B cell (primary cell): ENCODE measurements at regions not wholly inside any gene's neighbourhood (a gene's known extent, or its start where the extent isn't known, plus 50 kb on each side); places are given as distances from the start of the nearest gene placed in this dataset.

Experiments
- EZH2 ChIP-seq: IDR thresholded peaks from 2 replicates; pipeline ENCODE4 v1.6.1; 2012; ENCODE audit warnings: borderline replicate concordance, low read depth, mild to moderate bottlenecking, moderate library complexity, low read length; ENCODE audit not compliant: insufficient read depth, poor library complexity, severe bottlenecking
- TF ChIP-seq, protein P1 (sequence below): fragments of 200-600 bp; IDR thresholded peaks from one replicate; pipeline ENCODE4 v1.8.0; 2022; ENCODE audit warnings: antibody characterized with exemption, mild to moderate bottlenecking

DNA sequence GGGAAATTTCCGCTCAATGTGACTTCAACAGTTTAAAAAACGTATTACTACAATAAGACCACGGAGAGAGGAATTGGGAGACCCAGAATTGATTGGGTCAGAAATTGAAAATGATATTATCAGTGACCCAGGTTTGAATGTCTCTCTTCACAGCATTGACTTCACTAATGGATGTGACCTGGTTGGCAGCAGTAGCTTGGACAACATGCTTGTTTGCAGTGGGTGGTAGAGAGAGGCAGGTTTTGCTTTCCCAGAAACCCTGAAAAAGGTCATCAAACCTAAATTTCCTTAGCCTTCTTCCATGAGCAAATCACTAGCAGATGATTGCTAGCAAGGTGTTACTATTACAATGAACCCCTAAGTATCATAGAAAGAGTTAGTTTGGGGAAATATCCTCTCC, 89.7 kb upstream of the ANTXRL start:
- TF ChIP-seq, protein P1, sequence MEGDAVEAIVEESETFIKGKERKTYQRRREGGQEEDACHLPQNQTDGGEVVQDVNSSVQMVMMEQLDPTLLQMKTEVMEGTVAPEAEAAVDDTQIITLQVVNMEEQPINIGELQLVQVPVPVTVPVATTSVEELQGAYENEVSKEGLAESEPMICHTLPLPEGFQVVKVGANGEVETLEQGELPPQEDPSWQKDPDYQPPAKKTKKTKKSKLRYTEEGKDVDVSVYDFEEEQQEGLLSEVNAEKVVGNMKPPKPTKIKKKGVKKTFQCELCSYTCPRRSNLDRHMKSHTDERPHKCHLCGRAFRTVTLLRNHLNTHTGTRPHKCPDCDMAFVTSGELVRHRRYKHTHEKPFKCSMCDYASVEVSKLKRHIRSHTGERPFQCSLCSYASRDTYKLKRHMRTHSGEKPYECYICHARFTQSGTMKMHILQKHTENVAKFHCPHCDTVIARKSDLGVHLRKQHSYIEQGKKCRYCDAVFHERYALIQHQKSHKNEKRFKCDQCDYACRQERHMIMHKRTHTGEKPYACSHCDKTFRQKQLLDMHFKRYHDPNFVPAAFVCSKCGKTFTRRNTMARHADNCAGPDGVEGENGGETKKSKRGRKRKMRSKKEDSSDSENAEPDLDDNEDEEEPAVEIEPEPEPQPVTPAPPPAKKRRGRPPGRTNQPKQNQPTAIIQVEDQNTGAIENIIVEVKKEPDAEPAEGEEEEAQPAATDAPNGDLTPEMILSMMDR: no peak
- TF ChIP-seq EZH2: no peak
